NCI-H748 treated with DMSO at 0.1 percent for 48 hours (cell line): ENCODE measurements at regions not wholly inside any gene's neighbourhood (a gene's known extent, or its start where the extent isn't known, plus 50 kb on each side); places are given as distances from the start of the nearest gene placed in this dataset.

ENCODE experiments used
- DNase-seq: peaks from one replicate; lab custom pipeline; 2025; lab: John Stamatoyannopoulos, UW

DNA sequence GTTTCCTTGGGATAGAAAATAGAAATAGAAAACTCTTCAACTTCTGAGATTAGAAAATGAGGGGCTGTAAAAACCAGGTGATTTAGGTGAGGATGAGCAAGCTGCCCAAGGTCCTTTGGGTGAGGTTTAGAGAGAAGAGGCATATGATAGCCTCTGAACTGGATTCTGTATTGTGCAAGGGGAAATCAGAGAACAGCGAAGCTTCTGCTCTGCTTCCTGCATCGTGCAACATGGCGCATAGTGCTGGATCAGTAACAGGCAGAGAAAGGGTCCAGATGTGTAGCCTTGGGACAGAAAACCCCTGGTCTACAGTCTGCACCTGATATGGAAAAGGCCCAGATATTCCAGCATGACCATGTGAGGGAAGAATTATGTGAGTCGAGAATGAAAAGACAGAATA is 121.7 kb downstream of the MBL2 start:
- no peak for DNase-seq

DNA sequence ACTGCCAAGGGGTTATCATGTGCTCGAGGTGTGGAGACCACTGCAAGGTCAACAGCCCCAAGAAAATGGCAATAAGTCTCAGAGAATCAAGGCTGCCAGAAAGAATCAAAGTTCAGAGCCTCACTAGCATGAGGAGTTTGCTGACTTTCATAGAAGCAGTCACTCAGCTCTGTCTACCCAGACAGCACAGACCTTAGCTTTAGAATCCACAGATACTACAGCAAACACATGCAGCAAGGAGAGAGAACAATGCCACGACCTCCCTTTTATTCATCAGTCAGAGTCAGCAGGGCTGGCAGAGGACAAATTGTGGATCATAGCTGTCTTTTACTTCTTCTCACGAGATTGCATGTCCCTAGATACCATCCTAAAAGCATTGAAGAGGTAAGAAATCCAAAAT is 121.3 kb downstream of the MBL2 start:
- DNase-seq: no peak

DNA sequence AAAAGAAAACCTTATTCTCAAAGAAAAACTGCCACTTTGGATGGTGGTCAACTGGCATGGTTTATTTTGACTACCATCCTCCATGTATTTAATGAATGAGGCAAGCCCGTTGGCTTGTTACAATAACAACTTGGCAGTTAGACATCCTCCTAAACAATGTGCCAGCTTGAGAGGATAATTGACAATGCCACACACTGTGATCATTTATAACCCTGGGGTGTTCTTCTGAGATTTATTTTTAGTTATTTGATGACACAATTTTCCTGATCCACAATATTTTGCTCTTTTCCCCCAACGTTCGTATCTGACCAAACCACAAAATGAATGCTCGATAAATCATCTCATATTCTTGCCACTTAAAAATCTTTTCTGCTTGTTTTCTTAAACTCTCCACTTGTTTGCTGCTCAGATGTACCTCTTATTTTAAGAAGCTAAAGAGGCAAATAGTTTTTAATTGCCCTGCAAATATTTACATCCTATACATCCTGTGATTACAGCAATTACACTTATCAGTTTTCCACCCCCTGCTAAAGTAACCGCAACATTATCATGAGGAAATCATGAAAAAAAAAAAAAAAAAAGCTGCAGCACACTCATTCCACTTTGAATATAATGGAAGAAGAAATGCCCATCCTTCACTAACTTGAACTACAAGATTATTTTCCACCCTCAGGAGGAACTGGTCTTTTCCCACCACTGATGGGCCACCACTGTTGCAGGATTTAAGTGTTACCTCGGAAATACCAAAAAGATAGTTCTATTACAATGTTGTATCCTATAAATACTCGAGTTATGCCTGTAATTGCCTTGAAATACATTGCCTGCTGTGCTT is 119.9 kb downstream of the MBL2 start:
- DNase-seq: peak; percentile 88

- DNase-seq: no peak
These were observed 119.2 kb downstream of the MBL2 start for GRCh38 chr10:52653263-52653909.

DNA sequence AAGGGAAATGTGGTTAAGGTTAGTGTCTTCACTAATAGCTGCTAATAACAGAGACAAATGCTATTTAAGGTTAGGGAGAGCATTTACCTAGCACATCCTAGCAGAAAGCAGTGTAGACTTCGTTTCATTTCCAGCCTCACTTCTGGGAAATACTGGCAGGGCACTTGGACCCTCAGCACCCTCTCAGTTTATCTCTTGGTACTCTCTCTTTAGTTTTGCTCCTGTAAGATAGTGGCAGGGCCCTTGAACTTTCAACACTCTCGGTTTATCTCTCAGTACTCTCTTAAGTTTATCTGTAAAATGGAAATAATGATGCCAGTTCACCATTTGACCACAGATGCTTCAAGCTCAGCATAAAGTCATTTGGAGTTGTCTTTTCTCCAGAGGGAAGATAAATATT is 118.4 kb downstream of the MBL2 start:
- no peak for DNase-seq

GRCh38 chr10:52658112-52658511 is 114.5 kb downstream of the MBL2 start:
- no peak for DNase-seq

- no peak for DNase-seq
These were observed 113.5 kb downstream of the MBL2 start for GRCh38 chr10:52659085-52659484.

DNA sequence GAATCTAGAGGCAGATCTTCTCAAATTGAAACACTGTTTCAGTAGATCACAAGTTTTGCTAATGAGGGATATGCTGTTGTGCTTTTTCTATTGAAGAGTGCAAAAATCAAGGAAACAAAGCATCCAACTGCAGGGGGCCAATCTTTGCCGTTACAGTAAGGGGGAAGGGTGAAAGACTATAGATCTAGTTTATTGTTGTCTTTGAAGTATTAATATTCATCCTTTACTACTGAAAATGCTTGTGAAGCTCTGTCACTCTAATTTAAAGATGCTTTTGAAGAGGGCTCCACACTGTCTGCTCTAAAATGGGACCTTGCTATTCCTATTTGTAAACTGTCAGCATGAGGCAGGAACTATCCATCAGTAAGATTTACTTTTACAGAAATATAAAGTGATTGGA is 110.3 kb downstream of the MBL2 start:
- DNase-seq: no peak

GRCh38 chr10:52663161-52663560 is 109.4 kb downstream of the MBL2 start:
- no peak for DNase-seq

DNA sequence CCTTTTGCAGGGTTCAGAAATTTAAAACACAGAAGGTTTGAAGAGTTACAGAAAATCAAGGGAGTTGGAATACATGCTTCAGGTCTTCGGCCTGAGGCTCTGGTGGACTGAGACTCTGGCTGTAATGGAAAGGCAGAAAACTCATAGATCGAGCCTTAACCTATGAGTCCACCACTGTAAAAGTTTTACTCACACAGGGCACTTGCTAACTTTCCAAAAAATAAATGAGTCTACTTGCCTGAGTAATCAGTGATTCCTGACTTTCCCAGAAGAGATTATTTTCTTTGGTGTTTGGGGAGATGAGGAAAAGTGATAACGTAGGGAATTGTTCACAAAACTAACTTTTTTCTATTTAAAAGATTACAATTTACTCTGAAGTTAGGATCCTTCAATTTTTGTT is 108.0 kb downstream of the MBL2 start:
- no peak for DNase-seq

GRCh38 chr10:52665821-52666220 is 106.8 kb downstream of the MBL2 start:
- no peak for DNase-seq

- DNase-seq: no peak
These were observed 105.7 kb downstream of the MBL2 start for GRCh38 chr10:52666931-52667330.

- no peak for DNase-seq
These were observed 104.6 kb downstream of the MBL2 start for GRCh38 chr10:52668024-52668423.

DNA sequence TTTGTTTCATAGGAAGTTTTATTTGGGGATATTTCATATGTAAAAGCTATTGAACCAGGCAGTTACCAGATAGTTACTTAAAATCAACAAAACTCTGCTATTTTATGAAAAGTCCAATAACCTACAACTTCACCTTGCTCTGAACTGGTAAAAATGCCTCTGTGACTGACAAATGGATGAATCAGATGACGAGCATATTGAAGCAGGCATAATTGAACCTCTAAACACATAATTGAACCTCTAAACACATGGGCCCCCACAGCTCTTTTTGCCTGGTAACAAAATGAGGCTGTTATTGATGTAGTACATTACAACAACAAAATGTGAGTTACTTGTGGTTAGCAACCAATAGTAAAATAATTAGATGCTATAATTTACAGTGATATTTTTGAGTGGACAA is 99.7 kb downstream of the MBL2 start:
- DNase-seq: no peak

GRCh38 chr10:52673468-52673867 is 99.1 kb downstream of the MBL2 start:
- DNase-seq: no peak

DNA sequence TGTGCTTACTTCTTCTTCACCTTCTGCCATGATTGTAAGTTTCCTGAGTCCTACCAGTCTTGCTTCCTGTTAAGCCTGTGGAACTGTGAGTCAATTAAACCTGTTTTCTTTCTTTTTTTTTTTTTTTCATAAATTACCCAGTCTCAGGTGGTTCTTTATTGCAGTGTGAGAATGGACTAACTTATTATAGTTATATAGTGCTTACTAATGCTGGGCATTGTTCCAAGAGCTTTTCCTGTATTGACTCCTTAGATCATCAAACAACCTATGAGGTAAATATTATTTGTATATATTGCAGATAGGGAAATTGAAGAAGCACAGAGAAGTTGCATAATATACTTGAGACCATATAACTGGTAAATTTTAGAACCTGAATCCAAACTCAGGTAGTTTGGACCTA is 98.1 kb downstream of the MBL2 start:
- DNase-seq: no peak

DNA sequence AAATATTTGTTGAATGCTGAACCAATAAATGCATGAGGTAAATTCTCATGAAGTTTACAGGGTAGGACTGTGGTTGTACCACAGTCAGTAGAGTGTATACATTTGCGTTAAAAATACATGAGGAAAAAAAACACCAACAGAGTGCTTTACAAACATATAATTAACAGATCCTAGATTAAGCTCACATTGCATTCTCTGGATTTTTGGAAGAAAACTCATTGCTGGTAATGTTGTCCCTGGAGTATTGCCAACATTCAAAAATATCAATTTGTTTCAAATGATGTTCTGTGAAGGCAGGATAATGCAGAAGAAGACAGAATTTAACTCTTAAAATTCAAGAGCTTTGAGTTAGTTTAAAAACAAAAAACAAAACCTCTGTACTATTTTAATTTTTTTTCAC is 95.5 kb downstream of the MBL2 start:
- DNase-seq: no peak

DNA sequence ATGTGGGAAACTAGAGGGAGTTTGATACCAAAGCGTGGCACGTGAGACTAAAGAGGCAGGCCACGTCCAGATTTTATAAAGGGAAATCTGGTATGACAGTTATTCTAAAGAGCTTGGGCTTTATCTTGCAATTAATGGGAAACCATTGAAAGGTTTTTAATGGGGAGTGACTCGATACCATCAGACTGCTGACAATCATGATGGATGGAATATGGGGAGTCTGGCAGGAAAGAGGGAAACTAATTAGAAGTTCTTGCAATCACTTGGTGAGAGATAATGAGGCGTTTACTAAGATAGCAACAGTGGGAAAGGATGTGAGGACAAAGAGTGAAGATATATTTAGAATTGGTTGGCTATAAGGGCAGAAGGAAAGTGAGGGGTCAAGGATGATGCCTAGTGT is 94.0 kb downstream of the MBL2 start:
- no peak for DNase-seq

- DNase-seq: no peak
These were observed 93.5 kb downstream of the MBL2 start for GRCh38 chr10:52679117-52679516.

GRCh38 chr10:52682766-52683165 is 89.8 kb downstream of the MBL2 start:
- no peak for DNase-seq

DNA sequence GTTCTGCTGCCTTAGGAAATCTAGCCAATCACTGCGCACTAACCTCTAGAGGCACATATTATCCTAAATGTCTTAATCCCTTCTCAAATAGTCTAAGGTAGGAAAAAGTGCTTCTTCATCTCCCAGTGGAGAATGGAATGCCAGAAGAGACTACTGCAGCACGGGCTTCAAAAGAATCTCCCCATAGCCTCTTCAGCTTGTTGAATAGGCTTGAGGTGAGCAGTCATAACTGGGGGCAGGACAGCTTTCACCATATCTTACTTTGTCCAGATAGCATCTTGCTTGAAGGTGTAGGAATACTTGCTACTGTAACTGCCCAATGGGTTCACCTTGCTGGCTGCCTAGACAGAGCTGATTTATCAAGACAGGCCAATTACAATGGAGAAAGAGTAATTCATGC is 88.8 kb downstream of the MBL2 start:
- no peak for DNase-seq

DNA sequence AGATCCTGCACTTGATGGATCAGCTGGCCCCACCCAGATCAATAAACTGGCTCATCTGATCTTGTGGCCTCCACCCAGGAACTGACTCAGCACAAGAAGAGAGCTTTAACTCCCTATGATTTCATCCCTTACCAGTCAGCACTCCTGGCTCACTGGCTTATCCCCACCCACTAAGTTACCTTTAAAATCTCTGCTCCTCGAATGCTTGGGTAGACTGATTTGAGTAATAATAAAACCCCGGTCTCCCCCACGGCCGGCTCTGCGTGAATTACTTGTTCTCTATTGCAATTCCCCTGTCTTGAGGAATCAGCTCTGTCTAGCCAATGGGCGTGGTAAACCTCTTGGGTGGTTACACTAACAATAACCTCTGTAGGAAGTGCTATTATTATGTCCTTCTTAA is 83.7 kb downstream of the MBL2 start:
- DNase-seq: no peak

DNA sequence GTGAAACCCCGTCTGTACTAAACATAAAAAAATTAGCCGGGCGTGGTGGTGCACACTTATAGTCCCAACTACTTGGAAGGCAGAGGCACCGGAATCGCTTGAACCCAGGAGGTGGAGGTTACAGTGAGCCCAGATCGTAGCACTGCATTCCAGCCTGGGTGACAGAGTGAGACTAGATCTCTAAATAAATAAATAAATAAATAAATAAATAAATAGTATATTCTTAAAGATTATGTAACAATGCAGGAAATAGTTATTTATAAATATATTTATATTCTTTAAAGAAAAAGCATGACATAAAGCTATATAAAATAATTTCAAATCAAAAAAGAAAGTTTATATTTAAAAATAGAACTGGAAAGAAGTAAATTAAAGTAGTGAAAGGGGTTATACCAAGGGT is 76.4 kb downstream of the MBL2 start:
- DNase-seq: no peak

- DNase-seq: no peak
These were observed 70.9 kb downstream of the MBL2 start for GRCh38 chr10:52701647-52702046.
